GM18907 (cell line): ENCODE measurements at regions not wholly inside any gene's neighbourhood (a gene's known extent, or its start where the extent isn't known, plus 50 kb on each side); places are given as distances from the start of the nearest gene placed in this dataset.

ENCODE experiments used
- ATAC-seq: cut with Tn5 transposase; IDR thresholded peaks from one replicate; pipeline ENCODE4 v1.9.1; 2021; ENCODE audit warnings: mild to moderate bottlenecking, moderate library complexity; ENCODE audit not compliant: unreplicated experiment

GRCh38 chr10:78794736-78795455 lies 273.9 kb upstream of the ZMIZ1 start:
- ATAC-seq, result no peak

DNA sequence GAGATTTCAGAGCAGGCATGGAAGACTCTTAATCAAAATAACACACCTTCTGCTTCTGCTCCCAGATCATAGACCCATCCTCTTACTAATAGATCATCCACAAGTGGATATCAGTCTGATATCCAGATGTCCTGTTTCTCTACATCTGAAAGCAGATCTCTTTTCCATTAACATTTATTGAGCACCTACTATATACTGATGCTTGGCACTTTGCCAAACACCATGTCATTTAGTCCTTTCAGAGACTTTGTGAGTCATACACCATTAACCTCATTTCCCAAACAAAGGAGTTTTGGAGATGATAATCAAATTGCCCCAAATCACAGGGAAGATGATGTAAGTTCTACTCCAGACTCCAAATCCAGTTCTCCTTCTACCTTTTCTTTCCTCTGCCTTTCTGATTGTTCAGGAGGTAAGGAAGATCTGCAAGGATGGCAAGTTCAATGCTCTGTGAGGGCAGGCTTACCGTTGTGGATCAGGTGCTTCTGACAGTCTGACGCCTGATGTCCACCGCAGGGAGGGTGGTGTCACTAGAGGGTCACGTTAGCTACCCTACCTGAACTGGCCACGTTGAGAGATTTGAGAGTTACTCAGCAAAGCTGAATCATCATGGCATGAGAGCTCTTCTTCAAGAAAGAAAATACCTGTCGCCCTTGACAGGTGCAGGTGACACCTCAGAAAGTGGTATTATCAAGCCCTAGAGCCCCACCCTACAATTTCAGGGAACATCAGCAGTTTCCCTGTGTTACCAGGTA lies 269.6 kb upstream of the ZMIZ1 start:
- no peak for ATAC-seq

- no peak for ATAC-seq
Observed at GRCh38 chr10:78800006-78800405, 268.8 kb upstream of the ZMIZ1 start.

DNA sequence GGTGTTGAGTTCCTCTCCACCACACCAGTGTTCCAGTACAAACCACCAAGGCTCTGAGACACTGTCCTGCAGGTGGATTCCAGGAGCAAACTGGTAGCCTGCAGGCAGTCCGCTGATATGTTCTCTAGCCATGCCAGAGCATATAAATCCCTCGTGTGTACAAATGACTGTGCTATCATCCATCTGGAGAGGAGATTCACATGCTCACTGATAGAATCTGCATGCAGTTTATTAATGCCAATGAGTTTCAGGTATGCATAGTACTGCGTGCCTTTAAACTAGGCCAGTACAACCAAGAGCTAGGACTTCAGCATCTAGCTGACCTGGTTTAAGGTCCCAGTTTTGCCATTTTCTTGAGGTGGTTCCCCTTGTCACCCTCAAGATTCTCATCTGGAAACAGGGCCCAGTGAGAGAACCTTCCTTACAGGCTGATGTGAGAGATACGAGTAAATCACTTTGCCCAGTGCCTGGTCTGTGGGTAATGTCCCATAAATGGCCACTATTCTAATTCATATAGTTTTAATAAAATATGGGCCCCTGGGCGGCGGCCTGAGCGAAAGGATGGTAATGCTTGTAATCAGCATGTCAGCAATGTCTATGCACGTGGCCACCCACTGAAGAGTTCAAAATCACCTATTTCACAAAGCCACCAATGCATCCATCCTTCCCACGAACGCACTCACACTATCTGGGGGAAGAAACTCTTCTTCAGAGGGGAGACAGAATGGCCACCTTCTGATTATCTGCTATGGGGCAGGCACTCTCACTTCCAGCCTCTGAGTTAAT lies 268.0 kb upstream of the ZMIZ1 start:
- ATAC-seq, result no peak

GRCh38 chr10:78802431-78802830 lies 266.3 kb upstream of the ZMIZ1 start:
- ATAC-seq, result no peak

DNA sequence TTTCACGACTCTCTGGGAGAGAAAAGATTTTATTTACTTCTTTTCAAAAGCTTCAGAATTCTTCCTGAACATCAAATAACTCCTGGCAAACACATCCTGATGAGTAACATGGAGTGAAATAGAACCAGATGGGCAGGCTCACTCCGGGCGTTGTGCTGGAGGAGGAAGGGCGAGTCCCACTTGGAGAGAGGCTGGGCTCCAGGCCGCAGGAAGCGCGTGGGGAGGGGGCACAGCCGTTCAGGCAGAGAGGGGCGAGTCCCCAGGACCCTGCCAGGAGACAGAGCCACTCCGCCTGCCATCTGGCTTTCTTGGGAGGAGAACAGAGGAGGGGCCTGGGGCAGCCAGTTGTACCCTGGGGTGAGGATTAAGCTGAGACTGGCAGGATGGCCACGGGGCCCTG lies 265.9 kb upstream of the ZMIZ1 start:
- no peak for ATAC-seq

DNA sequence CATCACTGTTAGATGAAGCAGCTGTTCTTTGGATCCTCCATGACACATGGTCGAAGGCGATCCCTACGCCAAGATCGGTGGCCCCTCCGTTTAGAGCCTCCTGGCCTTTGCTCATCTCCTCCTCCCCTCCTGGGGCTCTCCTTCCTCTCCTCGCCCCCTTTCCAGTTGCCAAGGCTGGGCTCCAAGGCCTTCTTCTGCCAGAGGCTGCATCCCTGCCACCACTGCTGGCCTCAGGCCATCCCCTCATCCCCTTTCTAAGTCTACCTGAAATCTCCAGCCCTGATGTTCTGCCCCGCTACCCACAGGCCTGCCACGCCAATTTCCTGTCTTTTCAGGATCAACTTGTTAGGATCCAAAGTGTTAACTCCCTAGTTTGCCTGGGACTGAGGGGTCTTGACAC lies 265.1 kb upstream of the ZMIZ1 start:
- no peak for ATAC-seq

DNA sequence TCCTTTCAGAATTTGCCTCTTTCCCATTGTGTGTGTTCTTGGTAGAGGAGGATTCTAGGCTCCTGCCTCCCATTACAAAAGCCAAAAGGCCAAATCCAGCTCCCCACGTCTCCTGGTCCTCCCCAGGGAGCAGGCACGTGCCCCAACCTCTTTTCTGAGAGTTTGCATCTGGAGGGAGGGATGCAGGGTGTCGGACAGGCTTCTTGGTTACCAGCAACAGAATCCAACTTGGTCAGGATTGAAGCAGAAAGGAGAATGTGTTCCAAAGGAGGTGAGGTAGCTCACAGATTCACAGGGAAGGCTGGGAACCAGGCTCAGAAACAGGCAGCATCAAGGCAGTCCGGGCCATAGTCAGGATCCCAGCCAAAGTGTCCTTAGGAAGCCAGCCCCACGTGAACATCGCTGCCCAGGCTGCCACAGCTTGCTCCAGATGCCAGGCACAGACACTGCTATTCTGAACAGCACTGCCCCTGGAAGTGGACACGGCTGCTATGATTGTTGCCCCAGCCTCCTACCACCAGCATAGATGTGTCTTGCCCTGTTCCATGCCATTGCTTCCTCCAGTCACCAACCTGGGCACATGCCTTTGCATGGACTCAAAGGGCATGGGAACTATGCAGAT lies 264.2 kb upstream of the ZMIZ1 start:
- no peak for ATAC-seq

DNA sequence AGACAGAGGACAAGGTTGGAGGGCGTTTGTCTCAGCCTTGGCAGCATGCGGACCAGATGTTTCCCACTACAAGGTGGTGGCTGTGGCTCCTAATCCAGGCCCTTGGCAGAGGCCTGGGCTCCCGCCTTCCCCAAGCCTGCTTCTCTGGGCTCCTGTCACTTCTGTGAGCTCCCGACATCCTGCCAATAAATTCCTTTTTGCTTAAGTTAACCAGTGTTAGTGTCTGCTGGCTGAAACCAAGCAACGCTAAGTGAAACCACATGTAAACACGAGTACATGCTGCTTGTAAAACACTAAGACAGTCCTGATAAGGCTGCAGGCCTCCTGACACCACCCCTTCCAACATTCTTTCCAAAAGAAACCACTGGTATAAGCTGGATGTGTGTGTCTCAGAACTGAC lies 263.6 kb upstream of the ZMIZ1 start:
- ATAC-seq, result no peak

GRCh38 chr10:78806681-78807221 lies 262.0 kb upstream of the ZMIZ1 start:
- ATAC-seq, result no peak

DNA sequence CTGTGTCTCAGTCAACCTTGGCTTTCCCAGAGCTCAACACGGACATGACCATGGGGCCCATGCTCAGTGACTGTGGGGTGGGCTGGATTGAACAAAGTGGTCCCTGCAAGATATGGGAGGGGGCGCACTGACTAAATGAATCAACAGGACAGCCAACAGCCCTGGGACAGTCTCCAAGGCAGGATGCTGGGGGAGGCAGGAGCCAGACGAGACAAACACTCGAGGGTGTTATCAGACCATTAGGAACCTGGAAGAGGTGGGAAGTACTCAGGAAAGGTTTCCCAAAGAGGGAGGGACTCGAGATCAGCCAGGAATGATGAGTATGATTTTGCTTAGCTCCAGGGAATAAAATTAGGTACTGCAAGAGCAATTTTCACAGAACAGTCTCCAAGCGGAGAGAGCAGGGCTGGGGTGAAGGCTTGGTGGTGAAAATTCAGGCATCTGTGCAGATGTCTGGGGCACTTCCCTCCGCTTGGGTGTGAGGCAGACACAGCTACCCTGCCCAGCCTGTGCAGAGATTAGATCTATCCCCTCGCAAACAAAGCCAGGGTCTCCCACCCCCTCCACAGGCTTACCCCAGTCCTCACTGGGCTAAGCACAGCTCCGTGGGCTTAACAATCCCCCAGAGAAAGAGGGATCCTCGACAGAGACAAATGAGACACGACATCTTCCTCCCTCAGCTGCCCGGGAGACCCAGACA lies 261.1 kb upstream of the ZMIZ1 start:
- no peak for ATAC-seq

GRCh38 chr10:78808286-78808685 lies 260.5 kb upstream of the ZMIZ1 start:
- no peak for ATAC-seq

DNA sequence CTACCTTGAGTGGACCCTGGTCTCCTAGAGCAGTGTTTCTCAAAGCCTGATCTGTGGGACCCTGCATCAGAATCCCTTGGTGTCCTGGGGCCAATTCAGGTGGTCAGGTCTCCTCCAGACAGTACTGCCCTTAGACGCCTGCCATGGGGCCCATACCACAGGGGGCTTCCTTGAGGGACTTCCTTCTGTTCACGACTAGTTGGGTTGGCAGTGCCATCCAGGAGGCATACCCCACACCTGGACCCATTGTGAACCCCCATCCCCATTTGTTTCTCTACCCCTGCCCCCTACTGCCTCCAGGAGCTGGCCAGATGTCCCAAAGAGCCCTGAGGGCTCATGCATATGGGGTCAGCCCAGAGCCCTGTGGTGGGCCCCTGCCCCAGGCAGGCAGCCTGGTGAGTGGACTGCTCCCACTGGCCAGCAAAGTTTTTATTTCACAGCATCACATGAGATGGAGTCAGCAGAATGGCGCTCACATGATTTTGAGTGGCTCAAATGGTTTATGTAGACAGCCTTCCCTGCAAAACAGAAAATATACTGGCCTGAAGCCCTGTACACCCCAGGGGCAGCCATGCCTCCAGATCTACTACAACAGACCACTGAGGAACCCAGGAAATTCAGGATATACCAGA lies 259.9 kb upstream of the ZMIZ1 start:
- ATAC-seq, result no peak

GRCh38 chr10:78811174-78811573 lies 257.6 kb upstream of the ZMIZ1 start:
- ATAC-seq, result no peak

DNA sequence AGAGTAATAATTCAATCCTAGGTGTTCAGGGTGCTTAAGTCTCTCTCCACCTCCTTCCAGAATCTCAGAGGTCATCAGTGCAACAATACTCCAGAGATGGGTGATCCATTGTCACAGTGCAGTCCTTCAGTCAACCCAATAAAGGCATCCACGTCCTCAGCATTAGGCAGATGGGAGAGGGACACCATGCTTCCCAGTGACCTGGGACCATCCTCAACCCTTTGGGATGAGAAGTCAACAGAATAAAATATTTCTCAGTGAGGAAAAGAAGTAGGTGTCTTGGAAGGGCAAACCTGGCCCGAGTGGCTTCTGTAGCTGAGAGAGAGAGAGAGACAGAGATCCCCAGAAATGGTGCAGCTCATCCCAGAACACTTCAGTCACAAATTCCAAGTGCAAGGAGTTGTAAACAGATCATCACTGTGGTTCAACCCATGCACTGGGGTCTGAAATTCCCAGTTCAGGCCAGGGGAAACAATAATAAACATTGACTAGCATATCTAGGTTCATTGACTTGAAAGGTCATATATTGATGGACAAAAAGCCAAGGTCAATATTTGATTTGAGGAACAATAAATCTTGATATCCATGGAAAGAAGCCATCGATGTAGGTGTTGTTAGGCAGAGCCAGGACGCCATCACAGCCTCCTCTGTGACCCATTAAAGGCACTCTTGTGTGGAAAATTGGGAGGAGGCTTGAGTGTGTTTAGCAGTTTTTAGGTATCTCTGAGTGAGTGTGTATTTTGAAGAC lies 256.0 kb upstream of the ZMIZ1 start:
- ATAC-seq, result no peak

GRCh38 chr10:78813526-78813925 lies 255.2 kb upstream of the ZMIZ1 start:
- no peak for ATAC-seq

DNA sequence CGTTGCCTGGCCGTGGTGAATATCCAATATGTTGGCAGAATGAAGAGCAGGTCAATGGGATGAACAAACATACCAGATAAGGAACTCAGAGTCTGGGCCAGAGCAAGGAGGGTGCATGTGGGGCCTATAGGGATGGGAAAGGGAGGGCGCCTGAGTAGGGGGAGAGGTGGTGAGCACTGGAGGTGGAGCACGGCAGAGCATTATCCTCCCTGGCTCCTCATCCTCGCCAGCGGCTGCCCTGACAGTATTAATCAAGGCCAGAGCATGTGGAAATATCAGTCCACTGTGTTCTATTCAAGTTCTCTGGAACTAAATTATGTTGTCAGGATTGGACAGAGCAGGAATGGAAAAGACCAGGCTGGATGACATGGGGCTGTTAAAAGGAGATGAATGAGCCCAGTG lies 254.8 kb upstream of the ZMIZ1 start:
- no peak for ATAC-seq

DNA sequence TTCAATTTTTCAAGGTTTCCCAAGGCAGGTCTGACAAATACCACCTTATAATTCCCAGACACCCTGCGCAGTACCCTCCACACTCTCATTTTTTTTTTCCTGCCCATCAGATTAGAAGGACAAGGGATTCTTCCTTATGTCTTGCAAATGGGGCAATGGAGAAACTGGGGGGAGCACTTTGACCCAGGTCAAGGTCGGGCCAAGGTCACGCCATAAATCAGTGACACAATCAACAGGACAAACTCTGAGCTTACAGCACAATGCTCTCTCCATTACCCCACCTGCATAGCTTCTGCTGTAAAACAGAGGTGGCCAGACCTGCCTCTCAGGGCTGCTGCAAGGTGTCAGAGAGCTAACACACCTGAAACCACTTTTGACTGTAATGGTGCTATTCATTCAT lies 254.4 kb upstream of the ZMIZ1 start:
- ATAC-seq, result no peak

- no peak for ATAC-seq
Observed at GRCh38 chr10:78815702-78816334, 252.9 kb upstream of the ZMIZ1 start.
